ENCODE measurements at regions not wholly inside any gene's neighbourhood (a gene's known extent, or its start where the extent isn't known, plus 50 kb on each side); places are given as distances from the start of the nearest gene placed in this dataset.

DNA sequence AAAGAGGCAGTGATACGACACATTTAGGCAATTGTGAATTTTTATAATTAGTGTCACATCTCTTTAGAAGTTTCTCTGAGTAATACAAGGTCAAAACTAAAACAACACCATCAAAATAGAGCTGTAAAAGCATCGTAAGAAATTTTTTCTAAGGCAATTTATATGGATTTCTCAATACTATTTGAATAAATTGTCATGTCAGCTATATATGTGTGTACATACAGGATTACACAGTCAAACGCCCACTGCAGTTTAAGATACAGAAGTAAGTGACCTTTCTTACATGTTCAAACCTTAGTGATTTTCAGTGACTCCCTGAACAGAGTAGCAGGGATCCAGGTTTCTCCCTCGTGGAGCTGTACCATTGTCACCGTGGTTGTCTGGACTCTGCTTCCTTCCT, 129.1 kb upstream of the CBLN2 start:
- Histone ChIP-seq H3K79me1 (ENCODE audit: low read depth in 1 of 2, low read length in 2 of 2) (no peaks in the 10 kb centered on the region), H4K8ac (ENCODE audit: low read depth in 2 of 2, low read length in 2 of 2) (no peak overlapping the region), H2BK5ac (ENCODE audit: low read depth, low read length, poor library complexity, severe bottlenecking) (no peak overlapping the region), H2BK20ac (ENCODE audit: low read depth, low read length) (no peak overlapping the region), H3K27ac (ENCODE audit: insufficient read depth, low read length) (no peak overlapping the region), H4K20me1 (ENCODE audit: insufficient read depth, low read length) (no peaks in the 10 kb centered on the region), H3K9me1 (ENCODE audit: insufficient read depth, low read length) (no peaks in the 10 kb centered on the region), H2AFZ (replicated peaks; ENCODE audit: low read length, poor library complexity) (no peak overlapping the region), H4K91ac (ENCODE audit: insufficient read depth, low read depth, low read length) (no peak overlapping the region), H4K5ac (ENCODE audit: low read depth, low read length) (no peak overlapping the region), H2AK9ac (replicated peaks; ENCODE audit: low read depth, low read length, poor library complexity) (no peak overlapping the region), H2BK15ac (ENCODE audit: low read depth, low read length) (no peak overlapping the region), H3K9ac (ENCODE audit: low read depth, low read length) (no peak overlapping the region), H3K36me3 (ENCODE audit: control insufficient read depth, insufficient read depth, low read length) (no peaks in the 10 kb centered on the region), H3K4me1 (ENCODE audit: control insufficient read depth, insufficient read depth, low read length) (no peaks in the 10 kb centered on the region), H2BK120ac (ENCODE audit: low read depth, low read length) (no peak overlapping the region), H3K4me3 (ENCODE audit: insufficient read depth, low read depth, low read length) (no peak overlapping the region), H3K18ac (ENCODE audit: low read depth, low read length) (no peak overlapping the region), H3K27me3 (ENCODE audit: control insufficient read depth, insufficient read depth, low read length) (no peaks in the 10 kb centered on the region), H3K14ac (replicated peaks; ENCODE audit: low read depth, low read length) (no peak overlapping the region), H3K4ac (ENCODE audit: low read depth, low read length) (no peak overlapping the region), H3K56ac (ENCODE audit: extremely low read depth, insufficient read depth, low read length) (no peak overlapping the region), H2AK5ac (ENCODE audit: low read depth, low read length) (no peak overlapping the region), H3K9me3 (ENCODE audit: control insufficient read depth, insufficient read depth, low read length) (peaks cover 9% of the 10 kb centered on the region), H3K23ac (ENCODE audit: low read depth, low read length) (no peak overlapping the region), H3K4me2 (ENCODE audit: low read depth, low read length) (no peak overlapping the region)
- TF ChIP-seq CHD1 (IDR thresholded peaks at IDR 0.05; ENCODE audit: low read depth, low read length): no peak
- TF ChIP-seq SMC3 (IDR thresholded peaks at IDR 0.05; ENCODE audit: low read depth, low read length): no peak
- no peak for TF ChIP-seq MAZ (IDR thresholded peaks at IDR 0.05; ENCODE audit: borderline replicate concordance, low read depth, low read length)
- peak; percentile 87 for TF ChIP-seq MAFK (IDR thresholded peaks at IDR 0.05; ENCODE audit: low read depth, low read length)
- TF ChIP-seq RCOR1 (IDR thresholded peaks at IDR 0.05; ENCODE audit: insufficient replicate concordance, low read length): no peak
- TF ChIP-seq POLR2A (IDR thresholded peaks at IDR 0.05; ENCODE audit: low read depth, low read length): no peak
- TF ChIP-seq FOS (IDR thresholded peaks at IDR 0.05; ENCODE audit: low read depth, low read length): no peak
- TF ChIP-seq RAD21 (IDR thresholded peaks at IDR 0.05; ENCODE audit: low read length): no peak
- no peak for DNase-seq
- BruUV-seq (replicated peaks): no TSS peak
- WGBS, 2 experiments (ENCODE audit: extremely low coverage in 2 of 2, insufficient read length in 1 of 2): 44% methylated on average over 2 of the region's 5 CpGs; no CpG with 5 or more reads in 1 of the 2 experiments
- ChIA-PET CTCF (interaction anchor here (0.5 to 1.0 kb wide), 2 partner anchors 11 to 1249 kb away, joined by 3 to 5 read pairs; no protein-coding TSS in a partner anchor), POLR2A (ENCODE audit: unreplicated experiment) (no interaction called here)
- intact Hi-C loops (cut with micrococcal nuclease): no loop called here
- in situ Hi-C loops (cut with MboI; ENCODE audit: low sequenced_read_pairs): no loop called here
- ATAC-seq (ENCODE audit: low read depth): no peak
- dilution Hi-C loops (cut with HindIII; ENCODE audit: low sequenced_read_pairs, unreplicated experiment): no loop called here
